ENCODE measurements at regions not wholly inside any gene's neighbourhood (a gene's known extent, or its start where the extent isn't known, plus 50 kb on each side); places are given as distances from the start of the nearest gene placed in this dataset.

GRCh38 chr13:85420136-85420535 lies 379.1 kb downstream of the SLITRK6 start:
- H3K4me1 ChIP-seq (ENCODE audit: control insufficient read depth, low read length), result 0 out of 2 replicates have a peak, but pooled peaks cover 2% of the 10 kb centered on the region
- no peaks in the 10 kb centered on the region for H3K36me3 ChIP-seq (ENCODE audit: control insufficient read depth, low read length)
- H3K4me2 ChIP-seq (ENCODE audit: low read length), result no peak overlapping the region
- H4K20me1 ChIP-seq (ENCODE audit: control insufficient read depth, insufficient read depth, low read depth, low read length), result no peaks in the 10 kb centered on the region
- no peaks in the 10 kb centered on the region for H3K27me3 ChIP-seq (ENCODE audit: control insufficient read depth, low read length)
- no peaks in the 10 kb centered on the region for H3F3A ChIP-seq (ENCODE audit: control insufficient read depth, insufficient read depth)
- H3K9me3 ChIP-seq (ENCODE audit: control insufficient read depth, insufficient read depth, low read length), result no peaks in the 10 kb centered on the region
- no peak for TF ChIP-seq EZH2phosphoT487 (IDR thresholded peaks at IDR 0.05; ENCODE audit: borderline replicate concordance, low read length)
- TF ChIP-seq, protein P1, sequence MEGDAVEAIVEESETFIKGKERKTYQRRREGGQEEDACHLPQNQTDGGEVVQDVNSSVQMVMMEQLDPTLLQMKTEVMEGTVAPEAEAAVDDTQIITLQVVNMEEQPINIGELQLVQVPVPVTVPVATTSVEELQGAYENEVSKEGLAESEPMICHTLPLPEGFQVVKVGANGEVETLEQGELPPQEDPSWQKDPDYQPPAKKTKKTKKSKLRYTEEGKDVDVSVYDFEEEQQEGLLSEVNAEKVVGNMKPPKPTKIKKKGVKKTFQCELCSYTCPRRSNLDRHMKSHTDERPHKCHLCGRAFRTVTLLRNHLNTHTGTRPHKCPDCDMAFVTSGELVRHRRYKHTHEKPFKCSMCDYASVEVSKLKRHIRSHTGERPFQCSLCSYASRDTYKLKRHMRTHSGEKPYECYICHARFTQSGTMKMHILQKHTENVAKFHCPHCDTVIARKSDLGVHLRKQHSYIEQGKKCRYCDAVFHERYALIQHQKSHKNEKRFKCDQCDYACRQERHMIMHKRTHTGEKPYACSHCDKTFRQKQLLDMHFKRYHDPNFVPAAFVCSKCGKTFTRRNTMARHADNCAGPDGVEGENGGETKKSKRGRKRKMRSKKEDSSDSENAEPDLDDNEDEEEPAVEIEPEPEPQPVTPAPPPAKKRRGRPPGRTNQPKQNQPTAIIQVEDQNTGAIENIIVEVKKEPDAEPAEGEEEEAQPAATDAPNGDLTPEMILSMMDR (IDR thresholded peaks at IDR 0.05; ENCODE audit: low read depth, low read length, poor library complexity, severe bottlenecking), result no peak
- no peak overlapping the region for H3K4me3 ChIP-seq (ENCODE audit: low read length)
- H3K9me2 ChIP-seq (replicated peaks; ENCODE audit: control insufficient read depth, low read length), result no peaks in the 10 kb centered on the region
- no peak overlapping the region for H3K27ac ChIP-seq (ENCODE audit: low read depth, low read length)
- H3K79me2 ChIP-seq (ENCODE audit: control insufficient read depth, low read length), result no peaks in the 10 kb centered on the region

- no peak overlapping the region for H3K4me3 ChIP-seq (ENCODE audit: low read length)
- no peaks in the 10 kb centered on the region for H4K20me1 ChIP-seq (ENCODE audit: control insufficient read depth, insufficient read depth, low read depth, low read length)
- no peaks in the 10 kb centered on the region for H3K27me3 ChIP-seq (ENCODE audit: control insufficient read depth, low read length)
- H3K27ac ChIP-seq (ENCODE audit: low read depth, low read length), result no peak overlapping the region
- H3F3A ChIP-seq (ENCODE audit: control insufficient read depth, insufficient read depth), result no peaks in the 10 kb centered on the region
- TF ChIP-seq, protein P1 (IDR thresholded peaks at IDR 0.05; ENCODE audit: low read depth, low read length, poor library complexity, severe bottlenecking), result no peak
- TF ChIP-seq EZH2phosphoT487 (IDR thresholded peaks at IDR 0.05; ENCODE audit: borderline replicate concordance, low read length), result no peak
- H3K36me3 ChIP-seq (ENCODE audit: control insufficient read depth, low read length), result no peaks in the 10 kb centered on the region
- H3K79me2 ChIP-seq (ENCODE audit: control insufficient read depth, low read length), result no peaks in the 10 kb centered on the region
- no peaks in the 10 kb centered on the region for H3K4me1 ChIP-seq (ENCODE audit: control insufficient read depth, low read length)
- H3K4me2 ChIP-seq (ENCODE audit: low read length), result no peak overlapping the region
- no peaks in the 10 kb centered on the region for H3K9me2 ChIP-seq (replicated peaks; ENCODE audit: control insufficient read depth, low read length)
- no peaks in the 10 kb centered on the region for H3K9me3 ChIP-seq (ENCODE audit: control insufficient read depth, insufficient read depth, low read length)
Observed at GRCh38 chr13:85419611-85420010, 379.6 kb downstream of the SLITRK6 start.

DNA sequence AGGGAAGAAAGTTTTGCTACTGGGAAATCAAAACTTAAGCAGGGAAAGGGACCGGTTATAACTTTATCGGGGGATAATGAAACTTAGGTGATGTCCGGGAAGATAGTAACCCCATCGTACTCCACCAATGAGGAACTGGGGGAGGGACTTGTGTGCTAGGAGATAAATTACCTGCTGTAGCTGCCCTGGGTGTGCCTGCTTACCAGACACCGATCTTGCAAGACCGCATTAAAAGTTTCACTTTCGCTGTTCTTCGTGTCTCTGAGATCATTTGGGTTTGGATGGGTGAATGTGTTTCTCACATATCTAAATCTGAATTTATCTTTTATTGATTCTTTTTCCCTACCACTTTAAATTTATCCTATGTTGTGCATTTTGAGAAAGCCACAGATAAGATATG lies 381.4 kb downstream of the SLITRK6 start:
- Histone ChIP-seq H3K4me1 (ENCODE audit: control insufficient read depth, low read length) (no peaks in the 10 kb centered on the region), H3F3A (ENCODE audit: control insufficient read depth, insufficient read depth) (no peaks in the 10 kb centered on the region), H3K4me3 (ENCODE audit: low read length) (no peak overlapping the region), H3K9me3 (ENCODE audit: control insufficient read depth, insufficient read depth, low read length) (no peaks in the 10 kb centered on the region), H3K27me3 (ENCODE audit: control insufficient read depth, low read length) (no peaks in the 10 kb centered on the region), H4K20me1 (ENCODE audit: control insufficient read depth, insufficient read depth, low read depth, low read length) (no peaks in the 10 kb centered on the region), H3K36me3 (ENCODE audit: control insufficient read depth, low read length) (no peaks in the 10 kb centered on the region), H3K79me2 (ENCODE audit: control insufficient read depth, low read length) (no peaks in the 10 kb centered on the region), H3K9me2 (replicated peaks; ENCODE audit: control insufficient read depth, low read length) (no peaks in the 10 kb centered on the region), H3K27ac (ENCODE audit: low read depth, low read length) (no peak overlapping the region), H3K4me2 (ENCODE audit: low read length) (no peak overlapping the region)
- TF ChIP-seq, protein P1 (IDR thresholded peaks at IDR 0.05; ENCODE audit: low read depth, low read length, poor library complexity, severe bottlenecking), result no peak
- no peak for TF ChIP-seq EZH2phosphoT487 (IDR thresholded peaks at IDR 0.05; ENCODE audit: borderline replicate concordance, low read length)

DNA sequence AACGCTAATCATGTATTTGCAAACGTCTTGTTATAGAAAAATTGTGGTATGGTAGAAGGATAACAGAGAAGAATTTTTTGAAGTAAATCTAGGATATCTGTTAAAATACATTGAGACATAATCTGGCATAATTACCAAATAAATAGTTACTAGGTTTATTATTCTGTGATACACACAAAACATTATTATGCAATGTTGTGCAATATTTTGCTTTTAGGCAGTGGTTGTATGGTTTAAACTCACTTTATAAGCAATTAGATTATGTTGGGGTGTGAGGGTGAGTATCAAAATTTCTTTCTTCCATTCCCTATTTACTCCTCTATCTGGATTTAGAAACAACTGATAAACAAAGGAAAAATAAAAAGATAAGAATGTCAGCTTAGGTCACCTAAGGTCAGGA lies 385.6 kb downstream of the SLITRK6 start:
- Histone ChIP-seq H3K79me2 (ENCODE audit: control insufficient read depth, low read length) (no peaks in the 10 kb centered on the region), H3K9me2 (replicated peaks; ENCODE audit: control insufficient read depth, low read length) (no peaks in the 10 kb centered on the region), H3K27ac (ENCODE audit: low read depth, low read length) (no peak overlapping the region), H4K20me1 (ENCODE audit: control insufficient read depth, insufficient read depth, low read depth, low read length) (no peaks in the 10 kb centered on the region), H3K9me3 (ENCODE audit: control insufficient read depth, insufficient read depth, low read length) (no peaks in the 10 kb centered on the region), H3K4me3 (ENCODE audit: low read length) (no peak overlapping the region), H3K4me1 (ENCODE audit: control insufficient read depth, low read length) (no peaks in the 10 kb centered on the region), H3F3A (ENCODE audit: control insufficient read depth, insufficient read depth) (no peaks in the 10 kb centered on the region), H3K36me3 (ENCODE audit: control insufficient read depth, low read length) (no peaks in the 10 kb centered on the region), H3K4me2 (ENCODE audit: low read length) (no peak overlapping the region), H3K27me3 (ENCODE audit: control insufficient read depth, low read length) (no peaks in the 10 kb centered on the region)
- TF ChIP-seq EZH2phosphoT487 (IDR thresholded peaks at IDR 0.05; ENCODE audit: borderline replicate concordance, low read length), result no peak
- TF ChIP-seq, protein P1 (IDR thresholded peaks at IDR 0.05; ENCODE audit: low read depth, low read length, poor library complexity, severe bottlenecking), result no peak

Data from DOHH2 (cell line).